T-helper 2 cell treated with Interferon-gamma antibody and Interleukin-4, amounts not matched to agents 5 μg/mL and 100 μg/mL, for 36 hours (primary cell): ENCODE measurements at regions not wholly inside any gene's neighbourhood (a gene's known extent, or its start where the extent isn't known, plus 50 kb on each side); places are given as distances from the start of the nearest gene placed in this dataset.

ENCODE experiments used
- DNase-seq: peaks from one replicate; pipeline ENCODE4 v3.0.0; 2021; ENCODE audit warnings: low spot score
- H3K27ac Mint-ChIP-seq: one replicate; pipeline ENCODE4 v1.8.0; 2021; ENCODE audit warnings: mild to moderate bottlenecking, mixed read lengths
- H3K27me3 Mint-ChIP-seq: one replicate; pipeline ENCODE4 v1.8.0; 2021; ENCODE audit warnings: low read depth, mixed read lengths
- H3K36me3 Mint-ChIP-seq: one replicate; pipeline ENCODE4 v1.8.0; 2021; ENCODE audit warnings: low read depth, mixed read lengths
- H3K4me1 Mint-ChIP-seq: one replicate; pipeline ENCODE4 v1.8.0; 2021; ENCODE audit warnings: low read depth, mixed read lengths
- H3K4me3 Mint-ChIP-seq: one replicate; pipeline ENCODE4 v1.8.0; 2022; ENCODE audit warnings: mild to moderate bottlenecking, moderate library complexity, mixed read lengths
- H3K9me3 Mint-ChIP-seq: one replicate; pipeline ENCODE4 v1.8.0; 2021; ENCODE audit warnings: mixed read lengths

DNA sequence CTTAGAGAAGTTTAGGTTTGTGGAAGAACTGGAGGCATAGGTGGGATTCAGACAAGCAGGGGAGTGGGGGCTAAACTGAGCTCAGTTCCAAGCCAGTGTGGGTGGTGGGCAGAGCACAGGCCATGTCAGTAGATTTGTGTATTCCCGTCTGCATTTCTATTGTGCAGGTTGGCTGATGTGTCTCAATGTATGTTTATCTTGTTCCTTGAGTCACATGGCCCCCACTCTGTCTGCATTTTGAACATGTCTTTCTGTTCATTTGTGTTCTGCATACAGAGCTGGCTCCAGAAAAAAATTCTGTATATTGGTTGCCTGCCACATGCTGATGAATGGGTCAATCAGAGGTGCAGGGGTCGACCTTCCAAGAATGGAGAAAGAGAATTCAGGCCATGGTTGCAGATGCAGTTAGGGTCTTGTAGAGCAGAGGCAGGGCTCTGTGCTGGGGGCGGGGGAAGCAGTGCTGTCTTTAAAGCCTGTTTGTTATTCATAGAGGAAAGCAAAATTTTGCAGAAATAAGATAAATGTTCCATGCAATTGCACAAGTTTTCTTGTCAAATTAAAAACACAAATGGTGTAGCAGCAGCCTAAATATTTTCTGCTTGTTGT is 166.7 kb downstream of the CDH26 start:
- Mint-ChIP-seq H3K4me3 (no peak overlapping the region), H3K27me3 (no peaks in the 10 kb centered on the region), H3K9me3 (no peaks in the 10 kb centered on the region), H3K4me1 (no peaks in the 10 kb centered on the region), H3K36me3 (no peaks in the 10 kb centered on the region), H3K27ac (no peak overlapping the region)
- DNase-seq = no peak

DNA sequence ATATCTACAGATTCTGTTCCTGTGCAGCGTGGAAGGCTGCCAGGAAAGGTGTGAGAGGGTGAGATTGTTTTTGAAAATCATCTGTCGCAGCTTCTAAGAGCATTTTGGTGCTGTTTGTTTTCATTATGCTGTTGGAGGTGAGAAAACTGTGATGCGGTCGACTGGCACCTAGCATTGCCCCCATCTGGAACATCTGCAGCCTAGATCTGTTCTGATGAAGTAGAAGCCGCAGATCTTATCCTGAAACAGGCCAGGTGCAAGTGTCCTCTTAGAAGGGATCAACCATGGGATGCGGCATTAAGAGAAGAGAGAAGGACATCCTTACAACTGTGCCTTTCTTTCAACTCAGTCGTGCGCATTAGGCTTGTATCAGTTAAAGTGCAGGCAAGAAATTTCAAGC is 167.3 kb downstream of the CDH26 start:
- Mint-ChIP-seq H3K27me3 (no peaks in the 10 kb centered on the region), H3K4me1 (no peaks in the 10 kb centered on the region), H3K4me3 (no peak overlapping the region), H3K36me3 (no peaks in the 10 kb centered on the region), H3K9me3 (no peaks in the 10 kb centered on the region), H3K27ac (no peak overlapping the region)
- no peak for DNase-seq

DNA sequence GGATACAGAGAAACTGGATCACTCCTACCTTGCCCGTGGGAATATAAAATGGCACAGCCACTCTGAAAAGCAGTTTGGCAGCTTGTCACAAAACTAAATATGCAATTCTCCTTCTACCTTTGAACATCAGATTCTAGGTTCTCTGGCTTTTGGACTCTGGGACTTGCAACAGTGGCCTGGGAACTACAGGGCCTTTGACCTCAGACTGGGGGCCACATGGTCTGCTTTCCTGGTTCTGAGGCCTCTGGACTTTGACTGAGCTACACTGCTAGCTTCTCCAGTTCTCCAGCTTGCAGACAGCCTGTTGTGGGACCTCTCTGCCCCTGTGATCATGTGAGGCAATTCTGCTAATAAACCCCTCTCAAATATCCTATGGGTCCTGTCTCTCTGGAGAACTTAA is 168.8 kb downstream of the CDH26 start:
- no peaks in the 10 kb centered on the region for H3K4me1 Mint-ChIP-seq

DNA sequence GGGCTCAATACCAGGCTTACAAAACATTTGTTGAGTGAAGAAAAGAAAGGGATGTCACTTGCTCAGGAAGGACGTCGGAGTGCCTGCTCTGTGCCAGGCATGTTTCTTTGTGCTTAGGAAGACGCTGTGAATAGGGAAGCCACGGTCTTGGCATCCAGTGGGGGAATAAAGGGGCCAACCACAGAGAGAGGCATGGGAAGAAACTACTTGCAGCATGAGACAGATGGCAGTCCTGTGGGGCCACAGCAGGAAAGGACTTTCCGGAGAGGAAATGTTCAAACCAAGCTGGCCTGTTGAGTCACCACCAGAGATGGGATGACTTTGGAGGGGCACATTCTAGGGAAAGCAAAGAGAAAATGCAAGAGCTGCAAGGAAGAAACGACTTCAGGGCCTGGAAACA is 173.2 kb downstream of the CDH26 start:
- H3K36me3 Mint-ChIP-seq = no peaks in the 10 kb centered on the region
- H3K27ac Mint-ChIP-seq = no peak overlapping the region
- peaks cover 3% of the 10 kb centered on the region for H3K27me3 Mint-ChIP-seq

More for the DNA sequence above, 168.8 kb downstream of the CDH26 start:
- H3K27ac Mint-ChIP-seq = no peak overlapping the region
- H3K36me3 Mint-ChIP-seq = no peaks in the 10 kb centered on the region
- no peak for DNase-seq
- H3K27me3 Mint-ChIP-seq = peaks cover 3% of the 10 kb centered on the region
- H3K9me3 Mint-ChIP-seq = no peaks in the 10 kb centered on the region
- H3K4me3 Mint-ChIP-seq = no peak overlapping the region

DNA sequence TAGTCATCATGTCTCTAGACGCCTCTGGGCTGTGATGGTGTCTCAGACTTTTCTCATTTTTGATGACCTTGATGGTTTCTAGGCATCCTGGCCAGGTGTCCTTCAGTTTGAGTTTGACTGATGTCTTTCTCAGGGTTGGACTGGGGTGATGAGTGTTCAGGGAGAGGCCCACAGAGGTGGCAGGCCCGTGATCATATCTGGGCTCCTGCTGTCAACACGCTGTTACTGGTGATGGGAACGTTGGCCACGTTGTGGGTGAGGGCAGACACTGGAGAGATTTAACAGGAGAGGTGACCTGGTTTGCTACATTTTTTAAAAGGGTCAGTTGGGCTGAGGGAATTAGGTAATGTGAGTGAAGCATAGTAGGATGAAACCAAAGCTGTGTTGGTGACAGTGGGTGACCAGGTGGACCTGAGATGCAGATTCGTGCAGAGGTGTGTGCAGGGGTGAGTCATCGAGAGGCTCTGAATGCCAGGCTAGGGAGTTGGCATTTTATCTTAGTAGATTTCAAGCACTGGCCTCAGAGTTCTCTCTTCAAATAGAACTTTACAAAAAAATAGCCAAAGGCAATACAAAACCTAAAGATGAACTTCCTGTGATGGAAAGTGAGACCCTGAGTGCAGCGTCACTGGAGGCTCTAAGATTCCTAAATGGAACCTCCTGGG is 174.1 kb downstream of the CDH26 start:
- Mint-ChIP-seq H3K9me3 (no peaks in the 10 kb centered on the region), H3K4me1 (no peaks in the 10 kb centered on the region), H3K27ac (no peak overlapping the region), H3K4me3 (no peak overlapping the region), H3K27me3 (peaks cover 3% of the 10 kb centered on the region), H3K36me3 (no peaks in the 10 kb centered on the region)
- DNase-seq = no peak

More for the DNA sequence above, 173.2 kb downstream of the CDH26 start:
- Mint-ChIP-seq H3K4me1 (no peaks in the 10 kb centered on the region), H3K9me3 (no peaks in the 10 kb centered on the region), H3K4me3 (no peak overlapping the region)
- no peak for DNase-seq

DNA sequence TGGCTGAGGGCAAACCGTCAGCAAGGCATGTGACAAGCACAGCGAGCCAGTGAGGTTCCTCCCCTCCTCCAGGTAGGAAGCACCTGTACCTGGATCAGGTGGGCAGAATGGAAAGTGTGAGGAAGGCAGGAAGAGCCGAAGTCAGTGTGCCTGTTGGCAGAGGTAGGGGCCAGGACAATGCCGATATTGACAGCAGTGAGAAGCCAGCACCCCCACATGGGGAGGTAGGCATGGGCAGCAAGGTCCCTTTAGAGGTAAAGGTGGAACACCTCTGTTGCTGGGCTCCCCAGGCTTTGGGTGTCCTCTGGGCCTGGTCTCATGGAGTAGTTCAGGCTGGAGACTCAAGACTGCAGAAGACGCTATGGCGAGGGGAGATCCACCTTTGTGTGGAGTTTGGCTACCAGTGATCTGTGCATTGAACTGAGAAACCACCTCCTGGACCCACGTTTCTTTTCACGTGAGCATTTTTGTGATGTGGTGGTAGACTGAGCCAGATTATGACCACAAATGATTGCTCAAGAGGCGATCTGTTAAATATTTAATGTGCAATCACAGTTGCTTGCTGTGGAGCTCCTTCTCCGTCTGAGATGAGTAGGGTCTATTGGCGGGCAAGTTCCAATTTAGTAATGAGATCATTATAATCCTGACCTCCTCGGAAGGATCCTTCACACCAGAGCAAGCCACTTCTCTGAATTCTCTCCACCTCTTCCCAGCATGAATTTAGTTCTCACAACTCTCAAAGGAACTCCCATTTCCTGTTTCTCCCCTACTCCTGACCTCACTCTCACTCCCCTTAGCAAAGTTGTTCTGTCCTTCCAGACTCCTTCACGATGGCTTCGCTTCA is 174.8 kb downstream of the CDH26 start:
- Mint-ChIP-seq H3K27ac (no peak overlapping the region), H3K27me3 (peaks cover 3% of the 10 kb centered on the region), H3K4me3 (no peak overlapping the region), H3K9me3 (no peaks in the 10 kb centered on the region), H3K36me3 (no peaks in the 10 kb centered on the region), H3K4me1 (peaks cover 3% of the 10 kb centered on the region)
- no peak for DNase-seq

DNA sequence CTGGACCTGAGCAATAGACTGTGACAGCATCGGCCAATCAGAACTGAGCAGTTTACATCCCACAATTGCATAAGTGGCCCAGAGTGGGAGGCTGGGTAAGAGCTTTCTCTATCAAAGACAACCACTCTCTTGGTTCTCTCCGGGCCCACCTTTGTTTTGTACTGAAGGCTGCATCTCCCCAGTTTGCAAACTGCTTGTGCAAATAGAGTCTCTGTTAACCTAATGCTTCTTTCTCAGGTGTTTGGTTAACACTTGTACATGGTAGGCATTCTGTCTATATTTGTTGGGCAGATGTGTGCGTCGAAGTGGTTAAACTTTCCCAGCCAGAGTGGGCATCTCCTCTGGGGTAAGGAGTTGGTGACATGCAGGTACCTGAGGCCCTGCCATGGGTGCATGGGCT is 177.1 kb downstream of the CDH26 start:
- no peaks in the 10 kb centered on the region for H3K36me3 Mint-ChIP-seq
- peaks cover 3% of the 10 kb centered on the region for H3K4me1 Mint-ChIP-seq
- no peaks in the 10 kb centered on the region for H3K9me3 Mint-ChIP-seq
- no peak for DNase-seq
- H3K27ac Mint-ChIP-seq = no peak overlapping the region
- peaks cover 3% of the 10 kb centered on the region for H3K27me3 Mint-ChIP-seq
- H3K4me3 Mint-ChIP-seq = no peak overlapping the region

DNA sequence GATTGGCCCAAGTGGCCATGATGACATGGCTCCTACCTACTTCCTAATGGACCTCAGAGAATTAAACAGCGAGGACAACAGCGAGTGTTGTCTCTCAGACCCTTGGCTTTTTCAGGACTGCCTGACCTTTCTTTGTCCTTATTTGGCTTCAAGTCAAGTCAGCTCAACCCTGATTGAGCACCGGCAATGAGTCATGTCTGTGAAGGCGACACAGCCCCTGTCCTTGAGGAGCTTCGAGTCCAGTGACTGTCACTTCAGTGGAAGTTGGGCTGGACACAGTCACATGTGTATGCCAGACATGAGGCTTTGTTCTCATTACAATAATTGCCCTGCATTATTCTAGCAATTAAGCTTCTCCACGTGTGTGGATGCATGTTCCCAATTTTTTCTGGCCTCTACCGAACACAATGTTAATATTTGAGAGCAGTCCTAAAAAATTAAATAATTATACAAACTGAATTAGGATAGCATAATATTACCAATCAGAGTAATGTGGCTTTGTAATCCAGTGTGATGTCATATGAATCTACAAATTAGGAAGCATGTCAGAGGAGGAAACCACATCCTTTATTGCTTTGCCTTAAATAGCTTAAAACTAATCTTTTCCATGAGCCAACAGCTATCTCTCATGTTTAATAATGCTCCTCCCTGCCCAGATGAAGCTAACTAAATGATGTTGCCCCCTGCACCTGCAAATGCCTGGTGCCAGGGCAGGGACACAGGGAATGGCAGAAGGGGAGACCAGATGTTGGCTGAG is 178.6 kb downstream of the CDH26 start:
- H3K9me3 Mint-ChIP-seq = no peaks in the 10 kb centered on the region
- DNase-seq = no peak
- H3K4me1 Mint-ChIP-seq = peaks cover 3% of the 10 kb centered on the region
- no peak overlapping the region for H3K27ac Mint-ChIP-seq
- no peak overlapping the region for H3K4me3 Mint-ChIP-seq
- no peaks in the 10 kb centered on the region for H3K36me3 Mint-ChIP-seq
- H3K27me3 Mint-ChIP-seq = no peaks in the 10 kb centered on the region

DNA sequence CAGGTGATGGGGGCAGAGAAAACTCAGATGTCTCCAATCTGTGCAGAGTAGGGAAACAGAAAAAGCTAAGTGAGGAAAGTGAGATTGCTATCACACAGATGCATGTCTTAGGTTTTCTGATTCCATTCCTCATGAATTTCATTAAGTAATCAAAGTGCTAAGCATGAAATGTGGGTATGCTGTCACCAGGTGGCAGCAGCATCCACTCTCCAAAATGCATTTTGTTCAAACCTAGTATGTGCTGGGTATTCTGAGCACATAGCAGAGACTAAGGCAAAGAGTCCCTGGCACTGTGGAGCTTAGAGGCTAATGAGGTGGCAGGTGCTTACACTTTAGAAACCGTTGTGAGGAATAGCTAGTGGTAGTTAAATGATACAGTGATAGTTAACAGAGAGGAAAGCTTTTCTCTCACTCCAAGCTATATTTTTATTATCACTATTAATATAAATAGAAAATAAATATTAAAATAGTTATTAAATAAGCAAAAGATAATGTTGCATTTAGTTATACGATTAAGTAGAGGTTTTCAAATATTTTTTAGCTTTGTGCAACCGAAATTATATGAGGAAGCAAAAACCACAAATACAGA is 179.5 kb downstream of the CDH26 start:
- no peak overlapping the region for H3K27ac Mint-ChIP-seq

DNA sequence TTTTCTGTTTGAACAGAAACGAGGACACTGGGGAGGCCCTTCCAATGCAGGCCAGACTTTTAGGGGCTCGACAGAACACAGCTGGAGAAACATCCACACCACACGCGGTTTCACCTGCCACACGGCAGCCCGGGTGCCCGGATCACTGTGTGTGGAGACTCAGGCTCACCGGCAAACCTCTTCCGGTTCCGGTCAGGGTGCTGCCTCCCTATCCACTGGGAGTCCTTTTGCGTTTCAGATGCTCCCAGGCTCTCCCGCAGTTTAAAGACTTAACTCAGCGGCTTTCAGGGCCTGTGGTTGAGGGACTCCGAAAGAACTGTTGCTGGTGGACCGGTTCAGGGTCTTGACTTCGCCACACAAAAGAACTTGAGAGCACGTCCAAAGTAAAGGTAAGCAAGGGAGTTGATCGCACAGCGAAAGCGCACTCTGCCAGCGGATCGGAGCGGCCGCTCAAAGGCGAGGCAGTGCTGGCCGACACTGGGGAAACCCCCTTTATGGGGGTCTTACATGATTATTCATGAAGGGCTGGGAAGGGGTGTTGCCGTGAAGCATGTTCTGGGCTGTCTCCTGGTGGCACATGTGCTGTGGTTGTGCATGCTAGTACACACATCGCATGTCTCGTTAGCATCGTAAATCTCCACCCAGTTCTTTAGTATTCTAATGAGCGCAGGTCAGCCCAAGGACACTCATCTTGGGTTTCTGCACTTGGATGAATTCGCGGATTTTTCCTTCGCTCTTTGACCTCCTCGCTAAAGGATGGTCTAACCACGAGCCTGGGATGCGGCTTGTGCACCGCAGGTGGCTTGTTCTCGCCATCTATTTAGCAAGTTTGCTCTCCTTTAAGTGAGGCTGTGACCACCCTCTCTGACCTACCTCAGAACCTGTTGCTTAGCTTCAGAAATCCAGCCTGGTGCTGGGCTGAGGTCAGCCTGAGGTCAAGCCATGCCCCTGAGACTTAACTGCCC is 180.3 kb downstream of the CDH26 start:
- Mint-ChIP-seq H3K36me3 (no peaks in the 10 kb centered on the region), H3K4me1 (peaks cover 3% of the 10 kb centered on the region), H3K27ac (no peak overlapping the region), H3K9me3 (no peaks in the 10 kb centered on the region), H3K27me3 (no peaks in the 10 kb centered on the region), H3K4me3 (peak overlapping the region; percentile 77)
- peak; percentile 20 for DNase-seq

More for the DNA sequence above, 179.5 kb downstream of the CDH26 start:
- no peaks in the 10 kb centered on the region for H3K27me3 Mint-ChIP-seq
- no peaks in the 10 kb centered on the region for H3K36me3 Mint-ChIP-seq
- no peaks in the 10 kb centered on the region for H3K9me3 Mint-ChIP-seq
- no peak for DNase-seq
- H3K4me3 Mint-ChIP-seq = peak overlapping the region; percentile 36
- peaks cover 3% of the 10 kb centered on the region for H3K4me1 Mint-ChIP-seq

DNA sequence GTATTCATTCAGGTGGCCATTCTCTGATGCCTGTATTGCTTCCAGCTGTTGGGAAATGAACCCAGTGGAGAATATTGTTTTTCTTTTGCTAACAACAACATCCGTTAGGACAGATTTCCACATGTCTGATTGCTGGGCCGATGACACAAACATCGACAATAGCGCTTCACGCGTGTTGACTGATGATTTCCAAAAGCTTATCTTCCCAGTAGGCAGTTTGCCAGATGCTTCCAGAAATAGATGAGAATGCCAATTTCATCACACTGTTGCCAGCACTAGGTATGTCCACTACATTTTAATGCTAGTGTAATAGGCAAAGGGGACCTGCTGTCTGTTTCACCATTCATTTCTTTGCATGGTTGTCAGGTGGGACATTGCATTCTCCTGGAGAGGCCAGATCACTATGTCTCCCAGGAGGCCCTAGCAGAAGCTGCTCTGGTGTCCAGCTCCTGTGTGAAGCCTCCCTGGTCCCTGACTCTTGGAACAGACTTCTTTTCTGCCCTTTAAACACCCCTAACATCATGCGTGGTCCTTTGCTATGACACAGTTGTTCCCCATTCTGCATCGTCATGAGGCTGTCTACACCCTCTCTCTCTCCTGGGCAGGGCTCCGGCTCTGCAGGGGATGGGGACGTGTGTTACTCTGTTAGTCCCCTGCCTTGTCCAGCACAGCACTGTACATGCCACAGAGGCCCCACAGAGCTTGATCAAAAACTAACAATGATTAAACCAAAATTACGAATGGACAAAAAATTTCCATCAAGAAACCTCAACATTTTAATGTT is 181.6 kb downstream of the CDH26 start:
- no peak overlapping the region for H3K27ac Mint-ChIP-seq
- no peak for DNase-seq
- H3K27me3 Mint-ChIP-seq = no peaks in the 10 kb centered on the region
- H3K9me3 Mint-ChIP-seq = no peaks in the 10 kb centered on the region
- H3K4me3 Mint-ChIP-seq = no peak overlapping the region
- peaks cover 3% of the 10 kb centered on the region for H3K4me1 Mint-ChIP-seq
- no peaks in the 10 kb centered on the region for H3K36me3 Mint-ChIP-seq

DNA sequence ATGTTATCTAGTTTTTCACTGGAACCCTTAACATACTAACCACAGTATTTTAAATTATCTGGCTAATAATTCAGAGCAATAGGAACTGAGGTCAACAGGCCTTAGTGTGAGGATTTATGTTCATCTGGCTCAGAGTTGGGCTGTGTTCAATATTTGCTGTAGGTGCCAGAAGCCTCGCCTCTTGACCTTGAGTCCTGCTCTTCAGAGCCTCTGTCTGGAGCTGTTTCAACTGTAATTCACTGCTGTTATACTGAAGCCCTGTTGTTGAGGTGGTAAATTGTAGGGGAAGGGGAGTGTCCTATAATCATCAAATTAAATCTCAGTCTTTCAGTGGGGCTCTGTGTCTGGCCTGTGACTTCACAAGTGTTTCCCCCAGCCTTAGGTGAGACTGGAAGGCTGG is 184.4 kb downstream of the CDH26 start:
- Mint-ChIP-seq H3K27me3 (no peaks in the 10 kb centered on the region), H3K27ac (no peak overlapping the region), H3K9me3 (no peaks in the 10 kb centered on the region), H3K4me3 (no peak overlapping the region), H3K36me3 (no peaks in the 10 kb centered on the region), H3K4me1 (peaks cover 2% of the 10 kb centered on the region)
- DNase-seq = no peak
